PC-9 (cell line): ENCODE measurements at regions not wholly inside any gene's neighbourhood (a gene's known extent, or its start where the extent isn't known, plus 50 kb on each side); places are given as distances from the start of the nearest gene placed in this dataset.

ENCODE experiments used
- BruUV-seq: library from RNA; stranded (reverse); fragments of 400-500 nt; replicated peaks from 2 replicates; lab custom pipeline; 2021; lab: Mats Ljungman, UMichigan
- CTCF ChIA-PET: fragments of 300-600 bp; sonication (Branson Sonifier 250); formaldehyde crosslinking; loops from one replicate; lab custom pipeline; 2022; ENCODE audit warnings: antibody characterized with exemption; lab: Charles Lee
- POLR2A ChIA-PET: fragments of 300-600 bp; sonication (Branson Sonifier 250); formaldehyde crosslinking; loops from one replicate; lab custom pipeline; 2022; ENCODE audit warnings: antibody characterized with exemption; ENCODE audit not compliant: unreplicated experiment; lab: Charles Lee
- DNase-seq, 2 experiments: peaks; one replicate each; pipeline versions ENCODE4 v3.0.0 to v3.0.0-alpha.2; 2015 to 2022; ENCODE audit warnings: mixed read lengths in 1 of 2
- H2AFZ ChIP-seq: fragments of 200-600 bp; sonication (generic); 2 replicates; pipeline ENCODE4 v1.8.1; 2017; ENCODE audit warnings: antibody characterized with exemption
- H3F3A ChIP-seq: fragments of 200-600 bp; sonication (generic); 2 replicates; pipeline ENCODE4 v1.8.1; 2017; ENCODE audit warnings: antibody characterized with exemption, mild to moderate bottlenecking, low read depth; ENCODE audit not compliant: insufficient read depth
- H3K27ac ChIP-seq: fragments of 200-600 bp; sonication (generic); 2 replicates; pipeline ENCODE4 v1.6.1; 2016; ENCODE audit warnings: mixed run types
- H3K27me3 ChIP-seq: fragments of 200-600 bp; sonication (generic); 2 replicates; pipeline ENCODE4 v1.6.1; 2016; ENCODE audit warnings: low read depth, mixed run types; ENCODE audit not compliant: insufficient read depth
- H3K36me3 ChIP-seq: fragments of 200-600 bp; sonication (generic); 2 replicates; pipeline ENCODE4 v1.6.1; 2016; ENCODE audit warnings: low read depth, mixed run types
- H3K4me1 ChIP-seq: fragments of 200-600 bp; sonication (generic); replicated peaks from 2 replicates; pipeline ENCODE4 v1.6.1; 2016; ENCODE audit warnings: mixed run types; ENCODE audit not compliant: insufficient read depth
- H3K4me2 ChIP-seq: fragments of 200-600 bp; sonication (generic); 2 replicates; pipeline ENCODE4 v1.6.1; 2017; ENCODE audit warnings: mixed run types
- H3K4me3 ChIP-seq: fragments of 200-600 bp; sonication (generic); 2 replicates; pipeline ENCODE4 v1.6.1; 2016; ENCODE audit warnings: mixed run types
- H3K79me2 ChIP-seq: fragments of 200-600 bp; sonication (generic); 2 replicates; pipeline ENCODE4 v1.6.1; 2017; ENCODE audit warnings: low read depth, mixed run types
- H3K9me2 ChIP-seq: fragments of 200-600 bp; sonication (generic); 2 replicates; pipeline ENCODE4 v1.8.1; 2017; ENCODE audit warnings: mild to moderate bottlenecking; ENCODE audit not compliant: insufficient read depth
- H3K9me3 ChIP-seq: fragments of 200-600 bp; sonication (generic); 2 replicates; pipeline ENCODE4 v1.8.1; 2016; ENCODE audit warnings: low read depth; ENCODE audit not compliant: insufficient read depth
- H4K20me1 ChIP-seq: fragments of 200-600 bp; sonication (generic); 2 replicates; pipeline ENCODE4 v1.8.1; 2017; ENCODE audit not compliant: insufficient read depth
- CTCF ChIP-seq: fragments of 200-600 bp; sonication (generic); conservative IDR thresholded peaks from 2 replicates; pipeline ENCODE4 v1.6.1; 2017; ENCODE audit warnings: mixed run types, antibody characterized with exemption, mild to moderate bottlenecking, moderate library complexity
- EZH2 ChIP-seq: fragments of 200-600 bp; sonication (generic); IDR thresholded peaks from 2 replicates; pipeline ENCODE4 v1.8.0; 2017; ENCODE audit warnings: antibody characterized with exemption, low read depth
- intact Hi-C: fragments of 100-400 bp; cut with micrococcal nuclease; formaldehyde crosslinking; loops from one replicate; pipeline ENCODE4 v1.10.0; 2022; ENCODE audit not compliant: unreplicated experiment

GRCh38 chr1:218811497-218811896 is 362.2 kb upstream of the LYPLAL1 start:
- H3K9me3 ChIP-seq: no peaks in the 10 kb centered on the region
- no peaks in the 10 kb centered on the region for H3F3A ChIP-seq
- H3K27me3 ChIP-seq: no peaks in the 10 kb centered on the region
- no peak overlapping the region for H3K4me3 ChIP-seq
- H4K20me1 ChIP-seq: no peaks in the 10 kb centered on the region
- H2AFZ ChIP-seq: no peak overlapping the region
- H3K4me1 ChIP-seq: no peaks in the 10 kb centered on the region
- H3K9me2 ChIP-seq: peaks cover 10% of the 10 kb centered on the region; the same call in 1 of the 2 replicates
- ChIA-PET POLR2A (no interaction called here), CTCF (no interaction called here)
- no peak overlapping the region for H3K4me2 ChIP-seq
- no TSS peak for BruUV-seq
- intact Hi-C loops: no loop called here
- TF ChIP-seq EZH2 (no peak), CTCF (no peak)
- no peaks in the 10 kb centered on the region for H3K36me3 ChIP-seq
- no peak for DNase-seq
- no peaks in the 10 kb centered on the region for H3K79me2 ChIP-seq
- H3K27ac ChIP-seq: no peak overlapping the region

- no peaks in the 10 kb centered on the region for H3K79me2 ChIP-seq
- H3K4me2 ChIP-seq: no peak overlapping the region
- H3F3A ChIP-seq: no peaks in the 10 kb centered on the region
- POLR2A ChIA-PET: no interaction called here
- no peaks in the 10 kb centered on the region for H3K4me1 ChIP-seq
- peaks cover 5% of the 10 kb centered on the region; the same call in 1 of the 2 replicates for H3K9me2 ChIP-seq
- no peaks in the 10 kb centered on the region for H3K36me3 ChIP-seq
- DNase-seq: no peak
- no peak overlapping the region for H3K27ac ChIP-seq
- intact Hi-C loops: no loop called here
- no peaks in the 10 kb centered on the region for H3K9me3 ChIP-seq
- TF ChIP-seq EZH2 (no peak), CTCF (no peak)
- H3K27me3 ChIP-seq: no peaks in the 10 kb centered on the region
- no TSS peak for BruUV-seq
- H2AFZ ChIP-seq: no peak overlapping the region
- no peaks in the 10 kb centered on the region for H4K20me1 ChIP-seq
- no peak overlapping the region for H3K4me3 ChIP-seq
- CTCF ChIA-PET: no interaction called here
Measured at GRCh38 chr1:218812360-218812759, 361.3 kb upstream of the LYPLAL1 start.

- Histone ChIP-seq H4K20me1 (no peaks in the 10 kb centered on the region), H3K4me3 (no peak overlapping the region), H3K9me3 (no peaks in the 10 kb centered on the region), H3K4me2 (no peak overlapping the region), H3K27ac (no peak overlapping the region), H3K4me1 (no peaks in the 10 kb centered on the region), H3K27me3 (no peaks in the 10 kb centered on the region), H3F3A (no peaks in the 10 kb centered on the region), H3K79me2 (no peaks in the 10 kb centered on the region), H2AFZ (no peak overlapping the region), H3K9me2 (peaks cover 5% of the 10 kb centered on the region; the same call in 1 of the 2 replicates), H3K36me3 (no peaks in the 10 kb centered on the region)
- no TSS peak for BruUV-seq
- TF ChIP-seq EZH2 (no peak), CTCF (no peak)
- intact Hi-C loops: no loop called here
- DNase-seq: no peak
- POLR2A ChIA-PET: no interaction called here
- CTCF ChIA-PET: no interaction called here
Measured at GRCh38 chr1:218813237-218813636, 360.4 kb upstream of the LYPLAL1 start.
